ENCODE measurements at regions not wholly inside any gene's neighbourhood (a gene's known extent, or its start where the extent isn't known, plus 50 kb on each side); places are given as distances from the start of the nearest gene placed in this dataset.

- Histone ChIP-seq H3K27ac (no peak overlapping the region), H3K27me3 (no peaks in the 10 kb centered on the region), H3K4me3 (no peak overlapping the region), H3K9me3 (no peaks in the 10 kb centered on the region), H3K4me1 (no peaks in the 10 kb centered on the region), H3K36me3 (no peaks in the 10 kb centered on the region)
- WGBS, 2 donors: 83 to 86% methylated on average over 2 of the region's 2 CpGs
- TF ChIP-seq POLR2AphosphoS5 (IDR thresholded peaks at IDR 0.05): no peak
- DNase-seq: no peak
- ATAC-seq (ENCODE audit: low FRiP score in 2 of 2): no peak
Measured at GRCh38 chr1:191648939-191649338, 509.3 kb upstream of the RGS18 start.

GRCh38 chr1:191662051-191662450 is 496.2 kb upstream of the RGS18 start:
- Histone ChIP-seq H3K4me3 (no peak overlapping the region), H3K36me3 (no peaks in the 10 kb centered on the region), H3K27ac (no peak overlapping the region), H3K4me1 (no peaks in the 10 kb centered on the region), H3K27me3 (no peaks in the 10 kb centered on the region), H3K9me3 (no peaks in the 10 kb centered on the region)
- TF ChIP-seq POLR2A (IDR thresholded peaks at IDR 0.05) (no peak), EP300 (IDR thresholded peaks at IDR 0.05) (no peak), POLR2AphosphoS5 (IDR thresholded peaks at IDR 0.05) (no peak)
- TF ChIP-seq, protein P1, sequence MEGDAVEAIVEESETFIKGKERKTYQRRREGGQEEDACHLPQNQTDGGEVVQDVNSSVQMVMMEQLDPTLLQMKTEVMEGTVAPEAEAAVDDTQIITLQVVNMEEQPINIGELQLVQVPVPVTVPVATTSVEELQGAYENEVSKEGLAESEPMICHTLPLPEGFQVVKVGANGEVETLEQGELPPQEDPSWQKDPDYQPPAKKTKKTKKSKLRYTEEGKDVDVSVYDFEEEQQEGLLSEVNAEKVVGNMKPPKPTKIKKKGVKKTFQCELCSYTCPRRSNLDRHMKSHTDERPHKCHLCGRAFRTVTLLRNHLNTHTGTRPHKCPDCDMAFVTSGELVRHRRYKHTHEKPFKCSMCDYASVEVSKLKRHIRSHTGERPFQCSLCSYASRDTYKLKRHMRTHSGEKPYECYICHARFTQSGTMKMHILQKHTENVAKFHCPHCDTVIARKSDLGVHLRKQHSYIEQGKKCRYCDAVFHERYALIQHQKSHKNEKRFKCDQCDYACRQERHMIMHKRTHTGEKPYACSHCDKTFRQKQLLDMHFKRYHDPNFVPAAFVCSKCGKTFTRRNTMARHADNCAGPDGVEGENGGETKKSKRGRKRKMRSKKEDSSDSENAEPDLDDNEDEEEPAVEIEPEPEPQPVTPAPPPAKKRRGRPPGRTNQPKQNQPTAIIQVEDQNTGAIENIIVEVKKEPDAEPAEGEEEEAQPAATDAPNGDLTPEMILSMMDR (IDR thresholded peaks at IDR 0.05): no peak
- DNase-seq (no peak), ATAC-seq (ENCODE audit: low FRiP score in 2 of 2) (no peak)
- 91 to 97% methylated on average over 1 of the region's 1 CpG for WGBS, 2 donors

GRCh38 chr1:191662746-191663145 is 495.5 kb upstream of the RGS18 start:
- no peak for ATAC-seq (ENCODE audit: low FRiP score in 2 of 2)
- 83 to 86% methylated on average over 1 of the region's 1 CpG for WGBS, 2 donors
- Histone ChIP-seq H3K4me1 (no peaks in the 10 kb centered on the region), H3K27me3 (no peaks in the 10 kb centered on the region), H3K4me3 (no peak overlapping the region), H3K27ac (no peak overlapping the region), H3K9me3 (no peaks in the 10 kb centered on the region), H3K36me3 (no peaks in the 10 kb centered on the region)
- no peak for DNase-seq
- TF ChIP-seq, protein P1 (IDR thresholded peaks at IDR 0.05): no peak
- no peak for TF ChIP-seq EP300 (IDR thresholded peaks at IDR 0.05)
- TF ChIP-seq POLR2AphosphoS5 (IDR thresholded peaks at IDR 0.05): no peak
- TF ChIP-seq POLR2A (IDR thresholded peaks at IDR 0.05): no peak

GRCh38 chr1:191668525-191668924 is 489.7 kb upstream of the RGS18 start:
- H3K4me1 ChIP-seq: no peaks in the 10 kb centered on the region

DNA sequence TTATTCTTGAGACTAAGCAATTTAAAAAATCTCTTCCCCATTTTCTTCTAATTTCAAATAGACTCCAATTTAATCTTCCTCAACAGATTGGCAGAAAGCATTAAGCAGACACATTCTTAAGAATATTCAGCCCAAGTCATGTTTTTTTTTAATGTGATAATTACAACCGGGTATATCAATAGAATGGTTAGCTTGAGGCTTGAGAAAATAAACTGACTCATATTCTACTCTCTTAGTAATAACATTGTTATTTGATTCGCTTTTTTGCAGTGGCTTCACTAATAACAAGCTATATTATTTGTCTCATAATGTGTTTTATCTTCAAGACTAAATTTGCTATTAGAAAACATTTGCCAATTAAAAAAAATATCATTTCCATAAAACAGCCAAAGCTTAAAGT is 488.6 kb upstream of the RGS18 start:
- H3K9me3 ChIP-seq: no peaks in the 10 kb centered on the region
- no peak for TF ChIP-seq EP300 (IDR thresholded peaks at IDR 0.05)
- TF ChIP-seq POLR2A (IDR thresholded peaks at IDR 0.05): no peak
- TF ChIP-seq POLR2AphosphoS5 (IDR thresholded peaks at IDR 0.05): no peak
- TF ChIP-seq, protein P1 (IDR thresholded peaks at IDR 0.05): no peak
- no peaks in the 10 kb centered on the region for H3K4me1 ChIP-seq
- WGBS, 2 donors: 76 to 82% methylated on average over 2 of the region's 2 CpGs
- ATAC-seq (ENCODE audit: low FRiP score in 2 of 2): no peak
- no peaks in the 10 kb centered on the region for H3K36me3 ChIP-seq
- no peak overlapping the region for H3K4me3 ChIP-seq
- no peak for DNase-seq
- no peak overlapping the region for H3K27ac ChIP-seq
- H3K27me3 ChIP-seq: no peaks in the 10 kb centered on the region

More at GRCh38 chr1:191668525-191668924, 489.7 kb upstream of the RGS18 start:
- Histone ChIP-seq H3K36me3 (no peaks in the 10 kb centered on the region), H3K27ac (no peak overlapping the region), H3K4me3 (no peak overlapping the region), H3K9me3 (no peaks in the 10 kb centered on the region), H3K27me3 (no peaks in the 10 kb centered on the region)
- no peak for DNase-seq
- ATAC-seq (ENCODE audit: low FRiP score in 2 of 2): no peak
- 80 to 89% methylated on average over 5 of the region's 5 CpGs for WGBS, 2 donors
- TF ChIP-seq EP300 (IDR thresholded peaks at IDR 0.05) (no peak), POLR2AphosphoS5 (IDR thresholded peaks at IDR 0.05) (no peak), POLR2A (IDR thresholded peaks at IDR 0.05) (no peak)
- TF ChIP-seq, protein P1 (IDR thresholded peaks at IDR 0.05): no peak

Data from upper lobe of left lung (tissue), 6 donors.